IPS-18c (cell line): ENCODE measurements at regions not wholly inside any gene's neighbourhood (a gene's known extent, or its start where the extent isn't known, plus 50 kb on each side); places are given as distances from the start of the nearest gene placed in this dataset.

Source experiments
- H3K4me3 ChIP-seq: 2 replicates; pipeline ENCODE4 v1.7.0; 2013; ENCODE audit warnings: low read depth, mild to moderate bottlenecking, low read length, moderate library complexity; ENCODE audit not compliant: insufficient read depth
- H3K9me3 ChIP-seq: one replicate; pipeline ENCODE4 v1.6.1; 2013; ENCODE audit warnings: mild to moderate bottlenecking, low read length, moderate library complexity; ENCODE audit not compliant: control insufficient read depth, insufficient read depth

GRCh38 chr7:42699380-42700178 is 212.3 kb downstream of the C7orf25 start:
- Histone ChIP-seq H3K4me3 (no peak overlapping the region), H3K9me3 (no peaks in the 10 kb centered on the region)

GRCh38 chr7:42698600-42699374 is 213.1 kb downstream of the C7orf25 start:
- no peak overlapping the region for H3K4me3 ChIP-seq
- H3K9me3 ChIP-seq, result no peaks in the 10 kb centered on the region

- no peaks in the 10 kb centered on the region for H3K9me3 ChIP-seq
Measured at GRCh38 chr7:42694894-42695507, 216.9 kb downstream of the C7orf25 start.

GRCh38 chr7:42693722-42694121 is 218.1 kb downstream of the C7orf25 start:
- H3K4me3 ChIP-seq, result no peak overlapping the region
- no peaks in the 10 kb centered on the region for H3K9me3 ChIP-seq

More at GRCh38 chr7:42694894-42695507, 216.9 kb downstream of the C7orf25 start:
- no peak overlapping the region for H3K4me3 ChIP-seq

GRCh38 chr7:42692621-42693020 is 219.2 kb downstream of the C7orf25 start:
- Histone ChIP-seq H3K4me3 (no peak overlapping the region), H3K9me3 (no peaks in the 10 kb centered on the region)

GRCh38 chr7:42690794-42691639 is 220.9 kb downstream of the C7orf25 start:
- H3K9me3 ChIP-seq, result no peaks in the 10 kb centered on the region
- H3K4me3 ChIP-seq, result no peak overlapping the region

GRCh38 chr7:42689626-42690025 is 222.2 kb downstream of the C7orf25 start:
- no peaks in the 10 kb centered on the region for H3K9me3 ChIP-seq
- H3K4me3 ChIP-seq, result no peak overlapping the region

GRCh38 chr7:42688056-42688371 is 223.9 kb downstream of the C7orf25 start:
- Histone ChIP-seq H3K4me3 (no peak overlapping the region), H3K9me3 (no peaks in the 10 kb centered on the region)

GRCh38 chr7:42687211-42688055 is 224.4 kb downstream of the C7orf25 start:
- H3K4me3 ChIP-seq, result no peak overlapping the region
- H3K9me3 ChIP-seq, result no peaks in the 10 kb centered on the region

- no peak overlapping the region for H3K4me3 ChIP-seq
- no peaks in the 10 kb centered on the region for H3K9me3 ChIP-seq
Measured at GRCh38 chr7:42686594-42687156, 225.2 kb downstream of the C7orf25 start.

- H3K9me3 ChIP-seq, result no peaks in the 10 kb centered on the region
Measured at GRCh38 chr7:42685911-42686310, 226.0 kb downstream of the C7orf25 start.

GRCh38 chr7:42677751-42678699 is 233.8 kb downstream of the C7orf25 start:
- Histone ChIP-seq H3K4me3 (no peak overlapping the region), H3K9me3 (no peaks in the 10 kb centered on the region)

More at GRCh38 chr7:42685911-42686310, 226.0 kb downstream of the C7orf25 start:
- no peak overlapping the region for H3K4me3 ChIP-seq

- H3K9me3 ChIP-seq, result no peaks in the 10 kb centered on the region
- H3K4me3 ChIP-seq, result no peak overlapping the region
Measured at GRCh38 chr7:42674541-42674940, 237.3 kb downstream of the C7orf25 start.

GRCh38 chr7:42673951-42674350 is 237.9 kb downstream of the C7orf25 start:
- H3K9me3 ChIP-seq, result no peaks in the 10 kb centered on the region
- H3K4me3 ChIP-seq, result no peak overlapping the region

GRCh38 chr7:42672339-42672999 is 239.4 kb downstream of the C7orf25 start:
- Histone ChIP-seq H3K4me3 (no peak overlapping the region), H3K9me3 (no peaks in the 10 kb centered on the region)
